ENCODE measurements at regions not wholly inside any gene's neighbourhood (a gene's known extent, or its start where the extent isn't known, plus 50 kb on each side); places are given as distances from the start of the nearest gene placed in this dataset.

DNA sequence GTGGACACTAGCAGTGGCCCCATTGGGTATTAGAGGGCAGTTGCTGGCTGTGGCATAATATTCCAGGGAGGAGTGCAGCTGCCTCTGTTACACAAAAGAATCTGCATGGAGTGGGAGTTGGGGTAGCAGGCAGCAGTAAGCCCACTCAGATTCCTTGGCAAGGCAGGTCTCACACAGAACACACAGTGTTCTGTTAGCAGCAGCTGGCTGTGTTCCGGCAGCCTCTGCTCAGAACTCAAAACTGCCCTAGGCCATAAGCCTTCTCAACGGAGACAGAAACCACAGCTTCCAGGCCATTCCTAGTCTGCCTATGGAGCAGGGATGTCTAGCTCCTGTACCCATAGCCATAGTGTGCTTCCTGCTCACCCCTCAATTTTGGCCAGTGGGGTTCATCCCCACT is 1085.4 kb downstream of the SLC6A15 start:
- H3K4me3 ChIP-seq (ENCODE audit: low read length) = no peak overlapping the region
- H3K27ac ChIP-seq (ENCODE audit: low read length) = no peak overlapping the region
- no peak overlapping the region for H3K9ac ChIP-seq (ENCODE audit: low read length)
- no peaks in the 10 kb centered on the region for H3K9me2 ChIP-seq (replicated peaks; ENCODE audit: insufficient read depth, low read length)
- no peak for DNase-seq
- no peaks in the 10 kb centered on the region for H3K36me3 ChIP-seq (ENCODE audit: insufficient read depth, low read length)
- H4K20me1 ChIP-seq (ENCODE audit: insufficient read depth, low read depth, low read length) = no peaks in the 10 kb centered on the region
- no peaks in the 10 kb centered on the region for H3K79me2 ChIP-seq (ENCODE audit: low read length)
- H3K4me1 ChIP-seq (ENCODE audit: low read length) = no peaks in the 10 kb centered on the region
- no peaks in the 10 kb centered on the region for H3K9me3 ChIP-seq (ENCODE audit: low read length)
- H3K4me2 ChIP-seq (ENCODE audit: low read depth, low read length, poor library complexity, severe bottlenecking) = no peak overlapping the region
- H2AFZ ChIP-seq (ENCODE audit: low read length) = no peak overlapping the region
- no peaks in the 10 kb centered on the region for H3K27me3 ChIP-seq (ENCODE audit: low read length)

- H2AFZ ChIP-seq (ENCODE audit: low read length) = no peak overlapping the region
- no peaks in the 10 kb centered on the region for H3K36me3 ChIP-seq (ENCODE audit: insufficient read depth, low read length)
- no peaks in the 10 kb centered on the region for H3K9me2 ChIP-seq (replicated peaks; ENCODE audit: insufficient read depth, low read length)
- H3K4me2 ChIP-seq (ENCODE audit: low read depth, low read length, poor library complexity, severe bottlenecking) = no peak overlapping the region
- H4K20me1 ChIP-seq (ENCODE audit: insufficient read depth, low read depth, low read length) = no peaks in the 10 kb centered on the region
- H3K4me3 ChIP-seq (ENCODE audit: low read length) = no peak overlapping the region
- no peaks in the 10 kb centered on the region for H3K4me1 ChIP-seq (ENCODE audit: low read length)
- DNase-seq = peak; percentile 72
- no peaks in the 10 kb centered on the region for H3K27me3 ChIP-seq (ENCODE audit: low read length)
- no peak overlapping the region for H3K9ac ChIP-seq (ENCODE audit: low read length)
- H3K9me3 ChIP-seq (ENCODE audit: low read length) = no peaks in the 10 kb centered on the region
- no peak overlapping the region for H3K27ac ChIP-seq (ENCODE audit: low read length)
- H3K79me2 ChIP-seq (ENCODE audit: low read length) = no peaks in the 10 kb centered on the region
Measured at GRCh38 chr12:83826112-83826511, 1086.5 kb downstream of the SLC6A15 start.

DNA sequence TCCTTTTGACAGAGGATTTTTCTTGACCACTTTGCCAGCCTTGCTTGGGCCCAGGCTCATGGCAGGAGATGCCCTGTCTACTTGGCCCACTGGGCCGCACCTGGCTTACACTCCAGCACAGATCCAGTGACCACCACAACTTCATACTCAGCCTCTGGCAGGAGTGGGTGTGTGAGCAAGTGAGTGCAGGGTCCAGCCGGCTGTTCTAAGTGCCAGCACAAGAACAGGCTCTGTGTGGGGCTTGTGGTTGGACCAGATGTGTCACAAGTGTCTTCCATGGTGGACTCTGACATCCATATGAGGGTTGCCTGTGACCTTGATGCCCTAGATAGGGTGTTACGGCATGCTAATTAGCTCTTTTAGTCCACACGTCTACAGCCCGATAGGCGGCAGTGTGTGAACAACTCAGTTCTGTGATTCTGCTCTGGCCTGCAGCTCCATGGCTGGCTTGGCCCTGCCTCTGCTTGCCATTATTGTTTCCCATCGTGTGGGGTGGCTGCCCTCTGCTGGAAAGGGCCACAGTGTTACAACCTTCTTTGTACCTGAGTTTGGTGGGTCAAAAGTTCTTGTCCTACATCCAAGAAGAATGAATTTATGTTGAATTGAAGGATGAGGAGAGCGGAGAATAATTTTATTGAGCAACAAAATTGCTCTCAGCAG is 1089.1 kb downstream of the SLC6A15 start:
- H3K27ac ChIP-seq (ENCODE audit: low read length) = no peak overlapping the region
- no peak overlapping the region for H3K4me3 ChIP-seq (ENCODE audit: low read length)
- no peak overlapping the region for H3K4me2 ChIP-seq (ENCODE audit: low read depth, low read length, poor library complexity, severe bottlenecking)
- no peaks in the 10 kb centered on the region for H3K9me2 ChIP-seq (replicated peaks; ENCODE audit: insufficient read depth, low read length)
- no peaks in the 10 kb centered on the region for H3K79me2 ChIP-seq (ENCODE audit: low read length)
- H3K4me1 ChIP-seq (ENCODE audit: low read length) = no peaks in the 10 kb centered on the region
- H3K36me3 ChIP-seq (ENCODE audit: insufficient read depth, low read length) = no peaks in the 10 kb centered on the region
- no peaks in the 10 kb centered on the region for H3K27me3 ChIP-seq (ENCODE audit: low read length)
- DNase-seq = peak; percentile 91
- no peak overlapping the region for H2AFZ ChIP-seq (ENCODE audit: low read length)
- no peaks in the 10 kb centered on the region for H3K9me3 ChIP-seq (ENCODE audit: low read length)
- no peaks in the 10 kb centered on the region for H4K20me1 ChIP-seq (ENCODE audit: insufficient read depth, low read depth, low read length)
- no peak overlapping the region for H3K9ac ChIP-seq (ENCODE audit: low read length)

DNA sequence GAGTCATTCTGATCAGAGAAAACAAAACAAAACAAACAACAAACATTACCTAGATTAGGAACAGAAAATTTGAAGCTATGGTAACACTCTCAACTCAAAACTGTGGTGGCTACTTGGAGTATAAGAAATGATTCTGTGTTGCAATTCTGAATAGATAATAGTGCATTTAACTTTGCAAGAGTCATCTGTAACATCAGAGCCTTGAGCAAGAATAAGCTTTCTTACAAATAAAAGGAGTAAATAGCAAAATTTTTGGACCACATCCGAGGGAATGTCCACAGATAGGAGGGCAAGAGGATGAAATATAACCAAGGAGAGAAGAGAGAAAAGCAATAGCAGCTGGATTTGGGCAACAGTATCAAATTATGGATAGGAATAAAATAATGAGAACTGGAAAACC is 1090.6 kb downstream of the SLC6A15 start:
- no peaks in the 10 kb centered on the region; the same call in 1 of the 2 replicates for H3K9me2 ChIP-seq (replicated peaks; ENCODE audit: insufficient read depth, low read length)

DNA sequence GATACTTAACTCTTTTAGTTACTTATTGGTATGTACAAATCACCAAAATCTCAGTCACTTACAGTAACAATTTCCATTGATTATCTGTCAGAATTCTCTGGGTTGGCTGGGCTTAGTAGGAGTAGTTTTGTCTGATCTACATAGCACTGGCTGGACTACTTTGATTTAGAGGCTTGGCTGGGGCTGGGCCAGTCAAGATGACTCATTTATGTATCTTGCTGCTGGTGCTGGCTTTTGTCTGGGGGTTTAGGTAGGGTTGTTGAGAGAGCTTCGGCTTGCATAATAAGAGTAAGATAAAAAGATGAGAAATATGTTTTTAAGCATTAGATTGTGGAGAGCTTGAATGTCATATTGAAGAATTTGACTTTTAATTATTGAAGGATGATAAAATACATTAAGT is 1093.7 kb downstream of the SLC6A15 start:
- Histone ChIP-seq H4K20me1 (ENCODE audit: insufficient read depth, low read depth, low read length) (no peaks in the 10 kb centered on the region), H3K27me3 (ENCODE audit: low read length) (no peaks in the 10 kb centered on the region)

More for the DNA sequence above, 1090.6 kb downstream of the SLC6A15 start:
- Histone ChIP-seq H3K27ac (ENCODE audit: low read length) (no peak overlapping the region), H3K36me3 (ENCODE audit: insufficient read depth, low read length) (no peaks in the 10 kb centered on the region), H3K9me3 (ENCODE audit: low read length) (no peaks in the 10 kb centered on the region), H3K4me3 (ENCODE audit: low read length) (no peak overlapping the region), H3K79me2 (ENCODE audit: low read length) (no peaks in the 10 kb centered on the region), H3K4me2 (ENCODE audit: low read depth, low read length, poor library complexity, severe bottlenecking) (no peak overlapping the region), H3K9ac (ENCODE audit: low read length) (no peak overlapping the region), H2AFZ (ENCODE audit: low read length) (no peak overlapping the region), H3K27me3 (ENCODE audit: low read length) (no peaks in the 10 kb centered on the region), H3K4me1 (ENCODE audit: low read length) (no peaks in the 10 kb centered on the region), H4K20me1 (ENCODE audit: insufficient read depth, low read depth, low read length) (no peaks in the 10 kb centered on the region)
- DNase-seq = no peak

GRCh38 chr12:83817730-83818129 is 1094.9 kb downstream of the SLC6A15 start:
- no peak for DNase-seq
- Histone ChIP-seq H3K27me3 (ENCODE audit: low read length) (no peaks in the 10 kb centered on the region), H3K4me2 (ENCODE audit: low read depth, low read length, poor library complexity, severe bottlenecking) (no peak overlapping the region), H3K27ac (ENCODE audit: low read length) (no peak overlapping the region), H3K9ac (ENCODE audit: low read length) (no peak overlapping the region), H2AFZ (ENCODE audit: low read length) (no peak overlapping the region), H3K4me3 (ENCODE audit: low read length) (no peak overlapping the region), H3K36me3 (ENCODE audit: insufficient read depth, low read length) (no peaks in the 10 kb centered on the region), H3K9me2 (replicated peaks; ENCODE audit: insufficient read depth, low read length) (no peaks in the 10 kb centered on the region; the same call in 1 of the 2 replicates), H4K20me1 (ENCODE audit: insufficient read depth, low read depth, low read length) (no peaks in the 10 kb centered on the region), H3K9me3 (ENCODE audit: low read length) (no peaks in the 10 kb centered on the region; the same call in 1 of the 2 replicates), H3K4me1 (ENCODE audit: low read length) (no peaks in the 10 kb centered on the region), H3K79me2 (ENCODE audit: low read length) (no peaks in the 10 kb centered on the region)

More for the DNA sequence above, 1093.7 kb downstream of the SLC6A15 start:
- Histone ChIP-seq H2AFZ (ENCODE audit: low read length) (no peak overlapping the region), H3K27ac (ENCODE audit: low read length) (no peak overlapping the region), H3K9ac (ENCODE audit: low read length) (no peak overlapping the region), H3K9me2 (replicated peaks; ENCODE audit: insufficient read depth, low read length) (no peaks in the 10 kb centered on the region; the same call in 1 of the 2 replicates), H3K36me3 (ENCODE audit: insufficient read depth, low read length) (no peaks in the 10 kb centered on the region), H3K4me2 (ENCODE audit: low read depth, low read length, poor library complexity, severe bottlenecking) (no peak overlapping the region), H3K9me3 (ENCODE audit: low read length) (no peaks in the 10 kb centered on the region; the same call in 1 of the 2 replicates), H3K4me3 (ENCODE audit: low read length) (no peak overlapping the region), H3K79me2 (ENCODE audit: low read length) (no peaks in the 10 kb centered on the region), H3K4me1 (ENCODE audit: low read length) (no peaks in the 10 kb centered on the region)
- no peak for DNase-seq

DNA sequence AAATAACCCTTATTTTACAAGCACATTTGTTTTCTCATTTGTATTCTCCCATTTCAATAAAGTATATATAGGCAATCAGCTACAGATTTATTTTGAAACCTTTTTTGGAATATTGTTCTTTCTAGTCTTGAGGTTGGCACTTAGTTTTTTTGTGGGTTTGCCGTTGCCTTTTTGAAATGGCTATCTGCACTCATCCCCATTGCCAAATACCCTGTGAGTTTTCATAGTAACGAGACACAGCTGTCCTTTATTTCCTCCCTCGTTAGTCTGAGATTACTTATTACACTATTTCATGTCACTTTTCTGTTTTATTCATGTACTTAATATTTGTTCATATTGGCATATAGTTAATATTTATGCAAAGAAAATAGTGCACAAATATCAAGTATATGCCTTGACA is 1104.0 kb downstream of the SLC6A15 start:
- Histone ChIP-seq H4K20me1 (ENCODE audit: insufficient read depth, low read depth, low read length) (no peaks in the 10 kb centered on the region), H3K27me3 (ENCODE audit: low read length) (no peaks in the 10 kb centered on the region), H3K9me2 (replicated peaks; ENCODE audit: insufficient read depth, low read length) (no peaks in the 10 kb centered on the region), H3K4me3 (ENCODE audit: low read length) (no peak overlapping the region), H3K4me2 (ENCODE audit: low read depth, low read length, poor library complexity, severe bottlenecking) (no peak overlapping the region), H3K9ac (ENCODE audit: low read length) (no peak overlapping the region), H3K36me3 (ENCODE audit: insufficient read depth, low read length) (no peaks in the 10 kb centered on the region), H3K9me3 (ENCODE audit: low read length) (peaks cover 16% of the 10 kb centered on the region; the same call in 1 of the 2 replicates), H3K4me1 (ENCODE audit: low read length) (no peaks in the 10 kb centered on the region), H2AFZ (ENCODE audit: low read length) (no peak overlapping the region), H3K79me2 (ENCODE audit: low read length) (no peaks in the 10 kb centered on the region), H3K27ac (ENCODE audit: low read length) (no peak overlapping the region)
- DNase-seq = no peak

DNA sequence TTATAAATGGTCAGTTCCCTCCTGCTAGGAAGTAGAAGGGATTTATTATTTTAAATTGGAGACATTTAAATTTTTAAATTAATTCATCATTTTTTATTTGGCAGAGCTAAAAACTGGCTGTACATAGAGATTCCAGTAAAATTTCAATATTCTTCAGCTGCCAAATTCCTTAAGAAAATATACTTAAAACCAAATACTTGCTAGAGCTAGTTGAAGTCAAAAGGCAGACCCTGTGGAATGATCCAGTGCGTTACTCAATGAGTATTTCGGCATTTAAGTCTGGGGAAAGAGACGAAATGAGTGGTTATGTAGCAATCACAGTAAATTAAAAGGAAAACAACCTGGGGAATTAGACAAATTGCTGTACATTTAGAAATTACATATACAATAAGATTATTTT is 1104.7 kb downstream of the SLC6A15 start:
- Histone ChIP-seq H3K79me2 (ENCODE audit: low read length) (no peaks in the 10 kb centered on the region), H3K9me3 (ENCODE audit: low read length) (peaks cover 16% of the 10 kb centered on the region; the same call in 1 of the 2 replicates), H3K27ac (ENCODE audit: low read length) (no peak overlapping the region), H3K4me3 (ENCODE audit: low read length) (no peak overlapping the region), H3K4me2 (ENCODE audit: low read depth, low read length, poor library complexity, severe bottlenecking) (no peak overlapping the region), H3K9me2 (replicated peaks; ENCODE audit: insufficient read depth, low read length) (no peaks in the 10 kb centered on the region), H3K27me3 (ENCODE audit: low read length) (no peaks in the 10 kb centered on the region), H3K9ac (ENCODE audit: low read length) (no peak overlapping the region), H2AFZ (ENCODE audit: low read length) (no peak overlapping the region), H4K20me1 (ENCODE audit: insufficient read depth, low read depth, low read length) (no peaks in the 10 kb centered on the region), H3K36me3 (ENCODE audit: insufficient read depth, low read length) (no peaks in the 10 kb centered on the region), H3K4me1 (ENCODE audit: low read length) (no peaks in the 10 kb centered on the region)
- DNase-seq = no peak
